Stimulated activated CD4-positive, alpha-beta T cell treated with anti-CD3 and anti-CD28 coated beads, TNF-alpha, amount 100 ng/mL, for 1 hour (primary cell): ENCODE measurements at regions not wholly inside any gene's neighbourhood (a gene's known extent, or its start where the extent isn't known, plus 50 kb on each side); places are given as distances from the start of the nearest gene placed in this dataset.

Source experiments
- DNase-seq, 3 donors: peaks; one replicate each; pipeline ENCODE4 v3.0.0-alpha.2; 2020; ENCODE audit warnings: low read depth in 3 of 3, low spot score in 1 of 3

DNA sequence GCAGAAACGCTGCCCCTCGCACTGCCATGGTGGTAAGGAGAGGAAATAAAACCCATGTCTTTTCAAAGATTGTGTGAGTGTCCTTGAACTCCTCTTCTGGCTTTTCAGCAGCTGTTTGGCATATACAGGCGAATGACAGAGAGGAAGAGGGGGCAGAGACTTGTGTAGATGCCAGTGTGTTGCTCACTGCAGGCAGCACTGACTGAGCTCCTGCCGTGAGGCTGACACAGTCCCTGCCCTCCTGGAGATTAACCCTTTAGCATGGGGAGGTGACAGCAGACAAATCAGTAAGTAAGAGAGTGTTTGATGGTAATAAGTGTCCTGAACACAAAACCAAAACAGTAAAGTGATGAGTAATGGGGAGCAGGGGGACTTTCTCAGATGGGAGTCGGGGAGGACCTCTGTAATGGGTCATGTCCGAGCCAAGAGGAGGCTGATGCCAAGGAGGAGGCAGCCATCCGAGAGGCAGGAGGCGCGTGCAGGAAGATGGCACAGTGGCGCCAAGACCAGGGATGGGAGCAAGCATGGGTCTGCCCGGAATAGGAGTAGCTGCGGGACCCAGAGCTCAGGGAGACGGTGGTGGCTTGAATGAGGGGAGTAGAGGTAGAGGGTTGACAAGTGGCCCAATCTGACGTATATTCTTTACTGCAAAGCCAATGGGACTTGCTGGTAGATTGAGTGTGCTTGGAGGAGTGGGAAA lies 182.2 kb downstream of the FOXO1 start:
- DNase-seq = no peak

- DNase-seq = no peak
Observed at GRCh38 chr13:40484974-40485373, 181.5 kb downstream of the FOXO1 start.

DNA sequence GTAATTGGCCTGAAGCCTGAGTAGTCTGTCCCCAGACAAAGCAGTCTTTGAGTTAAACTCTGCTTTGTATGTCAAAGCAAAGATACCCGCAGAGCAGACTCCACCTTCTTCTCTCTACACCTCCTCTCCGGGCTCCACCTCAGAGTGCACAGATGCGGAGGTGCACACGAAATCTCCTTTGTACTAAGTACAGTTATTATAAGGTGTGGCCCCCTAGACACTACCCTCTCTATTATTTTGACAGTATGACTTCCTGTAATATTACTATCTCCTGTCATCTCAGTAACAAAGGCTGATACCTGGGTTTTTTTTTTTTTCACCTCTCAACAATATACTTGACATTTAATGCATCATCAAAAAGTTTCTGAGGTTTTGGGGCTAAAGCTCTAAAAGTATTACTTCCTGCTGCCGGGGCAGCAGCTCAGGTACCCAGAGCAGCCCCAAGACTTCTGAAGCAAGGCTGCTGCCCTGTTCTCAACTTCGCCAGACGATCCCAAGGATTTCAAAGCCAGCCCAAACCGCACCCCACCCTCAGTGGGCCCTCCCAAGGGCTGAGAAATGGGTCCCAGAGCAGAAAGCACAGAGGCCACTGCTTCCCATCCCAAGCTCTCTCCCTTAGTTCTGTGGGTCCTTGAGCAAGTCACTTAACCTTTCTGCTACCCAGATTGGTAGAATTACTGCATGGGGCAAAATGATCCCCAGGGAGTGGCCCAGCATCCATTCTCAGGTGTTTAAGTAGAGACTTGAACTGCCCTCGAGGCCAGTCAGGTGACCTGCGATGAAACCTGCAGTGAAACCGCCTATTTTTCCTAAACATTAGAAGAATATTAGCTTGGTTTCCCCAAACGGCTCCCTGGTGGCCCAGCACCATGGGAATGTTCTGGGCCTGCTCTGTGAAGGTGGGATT lies 180.6 kb downstream of the FOXO1 start:
- peak; percentile 35 to 59 (median 49) for DNase-seq

GRCh38 chr13:40486518-40487163 lies 179.8 kb downstream of the FOXO1 start:
- no peak for DNase-seq

- no peak for DNase-seq
Observed at GRCh38 chr13:40488869-40489391, 177.5 kb downstream of the FOXO1 start.

GRCh38 chr13:40490086-40490758 lies 176.2 kb downstream of the FOXO1 start:
- DNase-seq = peak in 2 of 3 donors; percentile 30 to 43

- DNase-seq = no peak
Observed at GRCh38 chr13:40492511-40492910, 173.9 kb downstream of the FOXO1 start.

- no peak for DNase-seq
Observed at GRCh38 chr13:40494513-40494912, 171.9 kb downstream of the FOXO1 start.

GRCh38 chr13:40494946-40495620 lies 171.4 kb downstream of the FOXO1 start:
- no peak for DNase-seq

DNA sequence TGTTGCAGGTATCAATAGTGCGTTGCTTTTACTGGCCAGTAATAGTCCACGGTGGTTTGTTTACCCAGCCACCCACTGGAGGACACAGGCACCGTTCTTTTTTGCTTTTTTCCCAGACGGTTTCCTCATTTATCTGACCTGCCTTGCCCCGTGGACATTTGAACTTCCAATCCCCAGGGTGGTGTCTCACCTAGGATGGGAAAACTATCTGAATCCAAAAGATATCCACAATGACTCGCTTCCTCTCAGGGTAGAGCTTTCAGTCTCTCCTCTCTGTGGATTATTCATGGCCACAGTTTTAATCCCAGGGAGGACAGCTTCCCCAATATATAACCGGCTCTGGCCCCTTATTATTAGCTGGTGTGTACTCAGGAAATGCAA lies 170.8 kb downstream of the FOXO1 start:
- DNase-seq = no peak

- no peak for DNase-seq
Observed at GRCh38 chr13:40496035-40496810, 170.2 kb downstream of the FOXO1 start.

DNA sequence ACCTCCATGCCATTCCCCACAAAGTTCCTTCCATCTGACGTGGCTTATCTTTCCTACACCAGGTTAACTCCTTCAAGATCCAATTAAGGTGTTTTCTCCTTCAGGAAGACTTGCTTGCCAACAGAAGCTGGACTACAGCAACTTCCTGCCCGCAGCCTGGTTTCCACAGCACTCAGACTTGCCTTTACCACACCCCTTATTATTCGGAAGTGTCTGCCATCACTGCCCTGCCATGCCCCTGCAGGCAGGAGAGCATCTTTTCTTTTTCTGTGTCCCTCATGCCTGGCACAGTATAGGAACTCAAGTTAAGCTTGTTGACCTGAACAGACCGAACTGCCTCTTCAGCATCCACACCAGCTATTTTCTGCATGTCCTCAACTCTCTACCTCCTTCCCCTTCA lies 168.0 kb downstream of the FOXO1 start:
- no peak for DNase-seq

DNA sequence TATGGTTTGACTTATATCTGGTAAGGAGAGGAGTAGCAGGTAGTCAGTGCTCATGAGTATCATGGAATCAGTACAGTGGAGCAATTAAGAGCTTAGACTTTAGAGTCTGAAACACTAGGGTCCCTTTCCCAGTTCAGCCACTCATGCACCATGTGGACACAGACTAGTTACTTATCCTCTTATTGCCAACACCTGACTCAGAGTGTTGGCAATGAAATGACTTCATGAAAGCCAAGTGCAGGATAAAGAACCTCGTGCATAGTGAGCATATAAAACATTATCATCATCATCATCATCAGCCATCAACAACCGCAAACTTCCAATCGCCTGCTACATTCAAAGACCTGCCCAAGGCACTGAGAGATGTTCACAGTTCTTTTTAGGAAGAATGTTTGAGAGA lies 164.2 kb downstream of the FOXO1 start:
- DNase-seq = no peak

DNA sequence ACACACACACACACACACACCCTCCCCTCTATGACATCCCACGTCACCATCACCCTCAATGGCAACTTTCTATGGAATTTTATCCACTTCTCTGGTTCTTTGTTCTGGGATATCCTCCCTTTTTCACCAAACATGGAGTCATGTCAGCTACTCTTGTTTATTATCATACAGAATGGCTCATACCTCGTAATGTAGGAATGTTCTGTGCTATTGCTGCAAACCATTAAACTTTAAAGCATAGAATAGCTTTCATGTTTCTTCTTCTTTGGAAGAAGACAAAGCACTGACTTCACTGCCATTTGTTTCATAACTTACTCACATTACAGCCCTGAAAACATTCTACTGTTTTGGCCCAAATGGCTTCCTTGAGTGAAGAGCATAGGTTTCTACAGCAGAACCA lies 163.4 kb downstream of the FOXO1 start:
- no peak for DNase-seq

GRCh38 chr13:40503966-40504591 lies 162.4 kb downstream of the FOXO1 start:
- no peak for DNase-seq

DNA sequence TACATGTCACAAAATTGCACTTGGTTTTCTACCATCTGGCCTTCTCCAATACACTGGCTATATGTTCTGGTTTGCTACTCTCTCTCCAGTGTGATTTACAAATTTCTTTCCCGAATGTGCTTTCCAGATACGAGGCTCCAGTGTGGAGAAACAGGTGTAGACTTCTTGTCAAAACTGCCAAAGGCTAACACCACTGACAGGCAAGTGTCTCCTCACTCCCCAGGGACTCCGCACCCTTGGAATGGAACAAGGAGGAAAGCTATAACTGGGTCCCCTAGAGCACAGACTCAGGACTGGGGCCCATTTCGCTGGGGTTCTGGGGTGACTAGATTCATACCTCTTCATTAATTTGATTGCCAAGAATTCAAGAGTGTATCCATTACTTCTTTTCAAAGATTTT lies 161.8 kb downstream of the FOXO1 start:
- DNase-seq = no peak

GRCh38 chr13:40505196-40505595 lies 161.2 kb downstream of the FOXO1 start:
- no peak for DNase-seq
